Keratinocyte (primary cell): ENCODE measurements at regions not wholly inside any gene's neighbourhood (a gene's known extent, or its start where the extent isn't known, plus 50 kb on each side); places are given as distances from the start of the nearest gene placed in this dataset.

Experiments
- CTCF ChIP-seq, 3 experiments: IDR thresholded peaks in 1 of 3; conservative IDR thresholded peaks in 1 of 3; optimal IDR thresholded peaks in 1 of 3; 2 replicates in 2 of 3; 3 replicates in 1 of 3; pipeline versions ENCODE3 to v1.5.1; 2011; ENCODE audit warnings: low read length in 3 of 3, mild to moderate bottlenecking in 3 of 3, moderate library complexity in 2 of 3, control low read depth in 1 of 3, inconsistent platforms in 1 of 3; ENCODE audit not compliant: insufficient read depth in 2 of 3; ENCODE audit errors: extremely low read depth in 1 of 3
- EZH2 ChIP-seq: IDR thresholded peaks from one replicate; pipeline ENCODE4 v1.6.1; 2012; ENCODE audit warnings: inconsistent platforms, mild to moderate bottlenecking, low read length, moderate library complexity

GRCh38 chr5:89011778-89012711 lies 129.1 kb upstream of the MEF2C start:
- TF ChIP-seq CTCF (optimal IDR thresholded peaks at IDR 0.05 in 1 of 3, IDR thresholded peaks at IDR 0.05 in 1 of 3, conservative IDR thresholded peaks at IDR 0.05 in 1 of 3; ENCODE audit: extremely low read depth in 1 of 3, insufficient read depth in 2 of 3, low read length in 3 of 3) (no peak), EZH2 (no peak)
